GM23248 (cell line): ENCODE measurements at regions not wholly inside any gene's neighbourhood (a gene's known extent, or its start where the extent isn't known, plus 50 kb on each side); places are given as distances from the start of the nearest gene placed in this dataset.

Experiments
- EZH2 ChIP-seq: fragments of 200-600 bp; sonication (generic); IDR thresholded peaks from 2 replicates; pipeline ENCODE4 v1.6.1; 2018; ENCODE audit warnings: antibody characterized with exemption, mild to moderate bottlenecking; ENCODE audit not compliant: insufficient read depth, poor library complexity, severe bottlenecking
- EZH2phosphoT487 ChIP-seq: fragments of 200-600 bp; sonication (generic); IDR thresholded peaks from 2 replicates; pipeline ENCODE4 v1.6.1; 2018; ENCODE audit warnings: antibody characterized with exemption, moderate library complexity, mild to moderate bottlenecking, low read depth; ENCODE audit not compliant: insufficient read depth

DNA sequence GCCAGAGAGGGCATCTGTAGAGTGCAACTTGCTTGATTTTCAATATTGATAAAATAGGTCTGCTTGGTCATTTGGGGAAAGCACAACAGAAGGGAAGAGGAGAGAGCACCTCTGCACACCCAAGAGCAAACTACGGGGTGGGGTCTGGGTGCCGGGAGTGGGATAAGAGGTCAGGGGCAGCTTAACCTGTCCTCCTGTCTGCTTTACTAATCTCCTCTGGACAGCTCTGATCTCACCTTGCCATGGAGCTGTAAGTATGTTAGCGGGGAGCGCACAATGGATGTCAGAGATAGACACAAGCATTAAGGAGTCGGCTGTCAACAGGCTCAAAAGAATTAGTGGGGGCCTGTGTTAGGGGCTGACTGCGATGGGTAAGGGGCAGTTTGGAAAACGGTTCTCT lies 328.7 kb downstream of the CYRIA start:
- TF ChIP-seq EZH2 (no peak), EZH2phosphoT487 (no peak)
